Trophoblast cell (in vitro differentiated cells and primary cell): ENCODE measurements at regions not wholly inside any gene's neighbourhood (a gene's known extent, or its start where the extent isn't known, plus 50 kb on each side); places are given as distances from the start of the nearest gene placed in this dataset.
"Not testable (repeated sequence)": the region's sequence is repeated elsewhere in the genome, so short reads cannot be mapped to it uniquely, and the experiment has no call there.

Experiments
- DNase-seq, 2 donors: peaks; one replicate each; pipeline ENCODE4 v3.0.0-alpha.2; 2016
- H2AFZ ChIP-seq: 2 replicates; pipeline ENCODE4 v1.6.1; 2013; ENCODE audit warnings: low read length, moderate library complexity, mild to moderate bottlenecking; ENCODE audit not compliant: insufficient read depth, poor library complexity
- H2AK5ac ChIP-seq: 2 replicates; pipeline ENCODE4 v1.6.1; 2013; ENCODE audit warnings: mild to moderate bottlenecking, low read length
- H2BK120ac ChIP-seq: 2 replicates; pipeline ENCODE4 v1.6.1; 2013; ENCODE audit warnings: low read length, mild to moderate bottlenecking, moderate library complexity; ENCODE audit not compliant: insufficient read depth, poor library complexity
- H2BK12ac ChIP-seq: 2 replicates; pipeline ENCODE4 v1.6.1; 2013; ENCODE audit warnings: mild to moderate bottlenecking, low read length, moderate library complexity
- H2BK5ac ChIP-seq: 2 replicates; pipeline ENCODE4 v1.6.1; 2013; ENCODE audit warnings: low read length, low read depth, moderate library complexity, mild to moderate bottlenecking; ENCODE audit not compliant: poor library complexity
- H3K14ac ChIP-seq: 2 replicates; pipeline ENCODE4 v1.6.1; 2013; ENCODE audit warnings: mild to moderate bottlenecking, low read length
- H3K18ac ChIP-seq: 2 replicates; pipeline ENCODE4 v1.6.1; 2013; ENCODE audit warnings: mild to moderate bottlenecking, low read length
- H3K23ac ChIP-seq: 2 replicates; pipeline ENCODE4 v1.6.1; 2013; ENCODE audit warnings: low read length
- H3K27ac ChIP-seq: 2 replicates; pipeline ENCODE4 v1.5.1; 2013; ENCODE audit warnings: low read depth, mild to moderate bottlenecking, inconsistent platforms, low read length, moderate library complexity
- H3K27me3 ChIP-seq: 2 replicates; pipeline ENCODE4 v1.6.1; 2013; ENCODE audit warnings: inconsistent platforms, mild to moderate bottlenecking, low read length, moderate library complexity; ENCODE audit not compliant: insufficient read depth
- H3K36me3 ChIP-seq, 2 experiments: 1 replicate in 1 of 2; 2 replicates in 1 of 2; pipeline ENCODE4 v1.6.1; 2013; ENCODE audit warnings: low read length in 2 of 2, mild to moderate bottlenecking in 2 of 2, moderate library complexity in 1 of 2; ENCODE audit not compliant: insufficient read depth in 2 of 2, control insufficient read depth in 1 of 2
- H3K4ac ChIP-seq: 2 replicates; pipeline ENCODE4 v1.6.1; 2013; ENCODE audit warnings: low read depth, mild to moderate bottlenecking, low read length, moderate library complexity
- H3K4me1 ChIP-seq, 2 experiments: 1 replicate in 1 of 2; 2 replicates in 1 of 2; pipeline ENCODE4 v1.6.1; 2013; ENCODE audit warnings: low read length in 2 of 2, mild to moderate bottlenecking in 2 of 2, moderate library complexity in 1 of 2; ENCODE audit not compliant: insufficient read depth in 2 of 2, control insufficient read depth in 1 of 2
- H3K4me2 ChIP-seq: 2 replicates; pipeline ENCODE4 v1.6.1; 2013; ENCODE audit warnings: inconsistent platforms, mild to moderate bottlenecking, low read length, moderate library complexity
- H3K4me3 ChIP-seq: 2 replicates; pipeline ENCODE4 v1.5.1; 2013; ENCODE audit warnings: mild to moderate bottlenecking, low read depth, low read length, inconsistent platforms
- H3K79me1 ChIP-seq: one replicate; pipeline ENCODE4 v1.6.1; 2013; ENCODE audit warnings: low read length
- H3K79me2 ChIP-seq: 2 replicates; pipeline ENCODE4 v1.6.1; 2013; ENCODE audit warnings: low read length, mild to moderate bottlenecking; ENCODE audit not compliant: control insufficient read depth, insufficient read depth, poor library complexity
- H3K9ac ChIP-seq: 2 replicates; pipeline ENCODE4 v1.6.1; 2013; ENCODE audit warnings: mild to moderate bottlenecking, low read length
- H3K9me3 ChIP-seq: 2 replicates; pipeline ENCODE4 v1.6.1; 2013; ENCODE audit warnings: low read depth, mild to moderate bottlenecking, control low read depth, inconsistent platforms, low read length; ENCODE audit not compliant: insufficient read depth
- H4K12ac ChIP-seq: 2 replicates; pipeline ENCODE4 v1.6.1; 2013; ENCODE audit warnings: low read depth, mild to moderate bottlenecking, low read length, moderate library complexity
- H4K8ac ChIP-seq: 2 replicates; pipeline ENCODE4 v1.6.1; 2013; ENCODE audit warnings: low read depth, mild to moderate bottlenecking, low read length, moderate library complexity
- H4K91ac ChIP-seq: one replicate; pipeline ENCODE4 v1.6.1; 2013; ENCODE audit warnings: low read depth, mild to moderate bottlenecking, low read length, moderate library complexity
- WGBS: extraction: QIAGEN DNeasy Blood & Tissue Kit; methylation state at CpG from one replicate; pipeline ENCODE4 v1.1.7; 2013; ENCODE audit warnings: missing lambda C conversion rate; ENCODE audit not compliant: insufficient read length, insufficient coverage; ENCODE audit errors: extremely low coverage; 5-methylcytosine and 5-hydroxymethylcytosine counted together

- not testable (repeated sequence) for H3K4me2 ChIP-seq, H3K14ac ChIP-seq, H3K9me3 ChIP-seq, H2AK5ac ChIP-seq, H3K4me3 ChIP-seq, H3K9ac ChIP-seq, H4K91ac ChIP-seq, H3K79me1 ChIP-seq, H3K18ac ChIP-seq, H2BK5ac ChIP-seq, H3K27me3 ChIP-seq, H2BK12ac ChIP-seq, H4K8ac ChIP-seq, H4K12ac ChIP-seq, H3K4me1 ChIP-seq, H2AFZ ChIP-seq, H3K36me3 ChIP-seq, H3K79me2 ChIP-seq, H2BK120ac ChIP-seq, H3K23ac ChIP-seq, H3K4ac ChIP-seq, DNase-seq, H3K27ac ChIP-seq
- WGBS: no CpG with 5 or more reads among the region's 13 CpGs
These were observed 96.9 kb downstream of the NPIPB11 start for GRCh38 chr16:29309601-29310000.

- no peak overlapping the region for H4K91ac ChIP-seq
- H3K27me3 ChIP-seq: no peaks in the 10 kb centered on the region
- H3K79me2 ChIP-seq: no peaks in the 10 kb centered on the region
- peak overlapping the region; percentile 61 for H2AK5ac ChIP-seq
- H2BK5ac ChIP-seq: no peak overlapping the region
- no CpG with 5 or more reads among the region's 20 CpGs for WGBS
- H3K9ac ChIP-seq: no peak overlapping the region
- H3K23ac ChIP-seq: no peak overlapping the region
- no peak overlapping the region for H3K27ac ChIP-seq
- H3K4me2 ChIP-seq: no peak overlapping the region
- peaks cover 4% of the 10 kb centered on the region for H3K9me3 ChIP-seq
- no peak overlapping the region for H3K18ac ChIP-seq
- no peak overlapping the region for H2AFZ ChIP-seq
- H2BK12ac ChIP-seq: no peak overlapping the region
- no peak for DNase-seq
- no peaks in the 10 kb centered on the region for H3K36me3 ChIP-seq
- H4K8ac ChIP-seq: no peak overlapping the region
- no peak overlapping the region for H3K4ac ChIP-seq
- H3K4me3 ChIP-seq: no peak overlapping the region
- no peak overlapping the region for H3K14ac ChIP-seq
- no peaks in the 10 kb centered on the region for H3K79me1 ChIP-seq
- no peak overlapping the region for H2BK120ac ChIP-seq
- peaks cover 2 to 7% of the 10 kb centered on the region in 2 experiments for H3K4me1 ChIP-seq
- no peak overlapping the region for H4K12ac ChIP-seq
These were observed 97.6 kb downstream of the NPIPB11 start for GRCh38 chr16:29308644-29309546.

DNA sequence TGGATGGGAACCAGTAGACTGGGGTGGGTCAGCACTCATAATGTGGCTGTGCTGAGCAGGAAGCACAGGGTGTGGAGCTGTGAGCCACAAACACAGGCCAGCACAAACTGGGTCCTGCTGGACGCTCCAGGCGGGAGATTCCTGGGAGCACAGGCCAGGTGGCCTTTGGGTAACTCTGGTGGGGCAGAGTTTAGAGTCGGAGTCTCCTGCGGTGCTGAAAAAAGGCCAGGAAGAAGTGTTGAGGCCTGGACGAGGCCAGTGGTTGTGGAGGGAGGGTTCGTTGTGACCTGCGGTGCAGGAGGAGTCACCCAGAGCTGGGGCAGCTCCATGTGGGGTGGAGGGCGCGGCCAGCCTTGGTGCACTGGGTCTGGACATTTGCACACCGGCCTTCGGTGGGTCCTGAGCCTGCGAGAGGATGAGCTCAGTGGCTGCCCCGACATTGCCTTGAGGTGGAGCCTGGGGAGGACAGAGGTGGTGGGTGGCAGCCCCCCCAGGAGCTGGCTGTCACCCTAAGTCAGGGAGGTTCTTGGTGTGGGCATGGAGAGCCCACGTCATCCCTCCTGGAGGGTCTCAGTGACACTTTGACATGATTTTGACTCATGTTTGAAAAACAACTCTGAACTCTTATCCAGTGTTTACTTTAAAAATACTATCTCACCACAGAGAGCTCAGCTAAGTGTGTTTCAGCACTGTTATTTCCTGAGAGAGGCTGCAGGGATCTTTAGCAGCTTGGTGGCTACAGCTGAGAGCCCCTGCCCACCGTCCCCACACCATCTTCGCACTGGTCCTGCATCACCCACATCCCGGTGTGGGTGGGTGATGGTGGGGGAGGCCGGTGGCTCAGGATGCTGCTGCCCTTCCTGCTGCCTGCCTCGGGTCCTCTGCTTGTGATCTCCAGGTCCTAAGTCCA is 98.7 kb downstream of the NPIPB11 start:
- no peak for DNase-seq
- H4K91ac ChIP-seq: no peak overlapping the region
- no peak overlapping the region for H4K8ac ChIP-seq
- H3K79me2 ChIP-seq: no peaks in the 10 kb centered on the region
- no peak overlapping the region for H2AK5ac ChIP-seq
- H3K9me3 ChIP-seq: peaks cover 9% of the 10 kb centered on the region
- no peak overlapping the region for H3K4me2 ChIP-seq
- H4K12ac ChIP-seq: no peak overlapping the region
- no peaks in the 10 kb centered on the region for H3K36me3 ChIP-seq
- no peaks in the 10 kb centered on the region for H3K79me1 ChIP-seq
- WGBS: no CpG with 5 or more reads among the region's 19 CpGs
- H3K23ac ChIP-seq: no peak overlapping the region
- H3K4ac ChIP-seq: no peak overlapping the region
- H3K4me1 ChIP-seq: no peaks in the 10 kb centered on the region
- H3K18ac ChIP-seq: no peak overlapping the region
- no peak overlapping the region for H3K27ac ChIP-seq
- H2BK120ac ChIP-seq: no peak overlapping the region
- H3K27me3 ChIP-seq: no peaks in the 10 kb centered on the region
- H2AFZ ChIP-seq: no peak overlapping the region
- H2BK12ac ChIP-seq: no peak overlapping the region
- no peak overlapping the region for H3K4me3 ChIP-seq
- no peak overlapping the region for H3K14ac ChIP-seq
- no peak overlapping the region for H2BK5ac ChIP-seq
- H3K9ac ChIP-seq: no peak overlapping the region

DNA sequence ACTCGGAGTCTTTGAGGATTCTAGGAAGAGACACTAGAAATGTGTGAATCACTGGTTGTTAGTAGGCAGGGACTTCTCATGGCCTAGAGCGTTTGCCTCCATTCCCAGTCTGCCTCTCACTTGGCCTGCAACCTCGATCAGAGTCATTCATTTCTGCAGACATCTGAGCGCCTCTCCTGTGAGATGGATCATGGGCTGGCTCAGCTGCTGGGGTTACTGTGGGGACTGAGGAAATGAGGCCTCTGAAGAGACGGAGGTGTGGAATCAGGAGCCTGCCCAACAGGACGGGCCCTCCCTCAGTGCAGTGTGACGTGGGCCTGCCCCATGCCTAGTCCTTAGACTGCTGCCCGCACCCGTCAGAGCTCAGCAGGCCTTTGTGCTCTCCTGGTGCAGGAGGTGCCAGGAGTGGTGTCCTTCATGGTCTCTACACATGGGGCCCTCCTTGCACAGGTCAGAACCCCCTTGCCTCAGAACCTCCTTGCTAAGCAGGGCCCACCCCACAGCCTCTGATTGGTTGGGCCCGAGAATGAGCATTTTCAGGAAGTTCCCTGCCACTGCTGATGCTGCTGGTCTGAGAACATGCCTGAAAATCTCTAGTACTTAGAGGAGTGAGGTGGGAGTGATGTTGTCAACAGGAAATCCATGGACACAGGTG is 99.4 kb downstream of the NPIPB11 start:
- Histone ChIP-seq H3K18ac (no peak overlapping the region), H3K23ac (no peak overlapping the region), H2AFZ (no peak overlapping the region), H3K9me3 (peaks cover 11% of the 10 kb centered on the region), H2BK12ac (no peak overlapping the region), H3K14ac (no peak overlapping the region), H3K4me1 (no peaks in the 10 kb centered on the region), H3K4ac (no peak overlapping the region), H3K79me1 (no peaks in the 10 kb centered on the region), H3K79me2 (no peaks in the 10 kb centered on the region), H3K4me3 (no peak overlapping the region), H3K27me3 (no peaks in the 10 kb centered on the region), H4K12ac (no peak overlapping the region), H3K4me2 (no peak overlapping the region), H3K9ac (no peak overlapping the region), H2BK5ac (no peak overlapping the region), H3K27ac (no peak overlapping the region), H4K91ac (no peak overlapping the region), H4K8ac (no peak overlapping the region), H3K36me3 (no peaks in the 10 kb centered on the region), H2AK5ac (no peak overlapping the region), H2BK120ac (no peak overlapping the region)
- DNase-seq: peak in 1 of 2 donors; percentile 10
- no CpG with 5 or more reads among the region's 10 CpGs for WGBS
